ENCODE measurements at regions not wholly inside any gene's neighbourhood (a gene's known extent, or its start where the extent isn't known, plus 50 kb on each side); places are given as distances from the start of the nearest gene placed in this dataset.
"Not testable (repeated sequence)": the region's sequence is repeated elsewhere in the genome, so short reads cannot be mapped to it uniquely, and the experiment has no call there.

- no peak for DNase-seq (ENCODE audit: low read depth)
Measured at GRCh38 chr16:86885139-86885538, 306.8 kb downstream of the FOXL1 start.

GRCh38 chr16:86886651-86887050 lies 308.3 kb downstream of the FOXL1 start:
- DNase-seq (ENCODE audit: low read depth): no peak

GRCh38 chr16:86887416-86887815 lies 309.1 kb downstream of the FOXL1 start:
- no peak for DNase-seq (ENCODE audit: low read depth)

GRCh38 chr16:86888231-86889053 lies 310.1 kb downstream of the FOXL1 start:
- no peak for DNase-seq (ENCODE audit: low read depth)

- DNase-seq (ENCODE audit: low read depth): not testable (repeated sequence)
Measured at GRCh38 chr16:86889054-86889366, 310.7 kb downstream of the FOXL1 start.

- no peak for DNase-seq (ENCODE audit: low read depth)
Measured at GRCh38 chr16:86889974-86890373, 311.6 kb downstream of the FOXL1 start.

GRCh38 chr16:86891121-86891520 lies 312.8 kb downstream of the FOXL1 start:
- DNase-seq (ENCODE audit: low read depth): no peak

GRCh38 chr16:86891631-86892030 lies 313.3 kb downstream of the FOXL1 start:
- DNase-seq (ENCODE audit: low read depth): no peak

- no peak for DNase-seq (ENCODE audit: low read depth)
Measured at GRCh38 chr16:86892509-86892908, 314.2 kb downstream of the FOXL1 start.

- DNase-seq (ENCODE audit: low read depth): no peak
Measured at GRCh38 chr16:86893506-86893905, 315.2 kb downstream of the FOXL1 start.

- DNase-seq (ENCODE audit: low read depth): no peak
Measured at GRCh38 chr16:86894029-86894567, 315.7 kb downstream of the FOXL1 start.

GRCh38 chr16:86894925-86895324 lies 316.6 kb downstream of the FOXL1 start:
- DNase-seq (ENCODE audit: low read depth): no peak

GRCh38 chr16:86895606-86896005 lies 317.3 kb downstream of the FOXL1 start:
- DNase-seq (ENCODE audit: low read depth): no peak

GRCh38 chr16:86896976-86897375 lies 318.6 kb downstream of the FOXL1 start:
- no peak for DNase-seq (ENCODE audit: low read depth)

GRCh38 chr16:86897486-86897885 lies 319.1 kb downstream of the FOXL1 start:
- DNase-seq (ENCODE audit: low read depth): no peak

GRCh38 chr16:86898386-86898785 lies 320.0 kb downstream of the FOXL1 start:
- no peak for DNase-seq (ENCODE audit: low read depth)

GRCh38 chr16:86899151-86899550 lies 320.8 kb downstream of the FOXL1 start:
- no peak for DNase-seq (ENCODE audit: low read depth)

GRCh38 chr16:86899757-86900156 lies 321.4 kb downstream of the FOXL1 start:
- DNase-seq (ENCODE audit: low read depth): no peak

- DNase-seq (ENCODE audit: low read depth): no peak
Measured at GRCh38 chr16:86901483-86901882, 323.1 kb downstream of the FOXL1 start.

- no peak for DNase-seq (ENCODE audit: low read depth)
Measured at GRCh38 chr16:86902656-86903001, 324.3 kb downstream of the FOXL1 start.

- DNase-seq (ENCODE audit: low read depth): no peak
Measured at GRCh38 chr16:86903068-86903467, 324.7 kb downstream of the FOXL1 start.

- DNase-seq (ENCODE audit: low read depth): no peak
Measured at GRCh38 chr16:86905302-86905701, 327.0 kb downstream of the FOXL1 start.

GRCh38 chr16:86906623-86907022 lies 328.3 kb downstream of the FOXL1 start:
- DNase-seq (ENCODE audit: low read depth): no peak
